ENCODE measurements at regions not wholly inside any gene's neighbourhood (a gene's known extent, or its start where the extent isn't known, plus 50 kb on each side); places are given as distances from the start of the nearest gene placed in this dataset.

- no peak for DNase-seq
Observed at GRCh38 chr13:105572401-105572800, 963.1 kb downstream of the EFNB2 start.

- DNase-seq, result no peak
Observed at GRCh38 chr13:105569816-105570215, 965.6 kb downstream of the EFNB2 start.

DNA sequence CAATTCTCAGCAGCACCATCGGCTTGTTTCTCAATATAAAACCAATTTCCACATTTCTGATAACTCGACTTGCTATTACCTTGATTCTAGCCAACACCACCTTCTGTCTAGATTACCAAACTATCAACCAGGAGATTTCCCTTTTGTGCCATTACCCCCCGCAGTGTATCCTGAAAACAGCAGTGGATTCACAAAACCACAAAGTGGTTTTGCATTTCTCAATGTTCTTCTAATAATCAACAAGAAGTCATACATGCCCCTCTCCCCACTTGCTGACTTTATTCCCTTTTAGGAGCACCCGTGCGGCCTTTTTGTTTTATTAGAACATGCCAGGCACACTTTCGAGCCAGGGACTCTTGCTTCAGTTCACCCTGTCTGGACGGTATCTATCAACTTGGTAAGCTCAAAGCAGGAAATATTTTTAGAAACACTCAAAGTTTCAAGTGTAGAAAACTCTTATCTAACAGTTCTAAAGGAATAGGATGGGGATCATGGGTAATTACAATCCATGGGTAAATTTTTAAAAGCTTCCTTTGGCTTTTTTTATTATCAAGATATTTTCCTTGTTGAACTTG is 967.4 kb downstream of the EFNB2 start:
- DNase-seq, result no peak

DNA sequence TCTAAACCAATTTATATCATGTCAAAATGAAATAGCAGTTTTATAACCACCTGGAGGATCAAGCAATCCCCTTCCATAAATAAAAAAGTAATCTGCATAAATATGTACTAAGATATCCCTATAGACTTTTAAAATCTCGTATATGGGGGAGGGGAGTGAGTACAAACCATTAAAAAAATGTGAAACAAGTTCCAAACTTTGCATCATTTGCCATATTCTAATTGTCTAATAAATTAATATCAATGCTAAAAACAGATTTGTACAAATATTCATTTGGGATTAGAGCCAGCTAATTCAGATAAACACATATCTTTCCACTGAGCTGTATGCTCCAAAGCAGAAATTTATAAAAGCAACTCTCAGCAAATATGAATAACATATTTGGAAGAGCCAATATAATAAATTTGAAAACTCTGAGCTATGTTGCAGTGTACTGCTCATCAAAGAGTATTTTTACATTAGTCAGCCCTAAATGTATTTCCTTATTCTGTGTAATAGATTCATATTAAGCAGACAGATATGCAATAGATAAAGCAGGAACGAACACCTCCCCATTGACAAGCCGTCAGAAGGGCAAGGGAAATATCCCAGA is 970.2 kb downstream of the EFNB2 start:
- no peak for DNase-seq

GRCh38 chr13:105552078-105552477 is 983.4 kb downstream of the EFNB2 start:
- no peak for DNase-seq

GRCh38 chr13:105547851-105548250 is 987.6 kb downstream of the EFNB2 start:
- no peak for DNase-seq

GRCh38 chr13:105545811-105546210 is 989.7 kb downstream of the EFNB2 start:
- DNase-seq, result no peak

DNA sequence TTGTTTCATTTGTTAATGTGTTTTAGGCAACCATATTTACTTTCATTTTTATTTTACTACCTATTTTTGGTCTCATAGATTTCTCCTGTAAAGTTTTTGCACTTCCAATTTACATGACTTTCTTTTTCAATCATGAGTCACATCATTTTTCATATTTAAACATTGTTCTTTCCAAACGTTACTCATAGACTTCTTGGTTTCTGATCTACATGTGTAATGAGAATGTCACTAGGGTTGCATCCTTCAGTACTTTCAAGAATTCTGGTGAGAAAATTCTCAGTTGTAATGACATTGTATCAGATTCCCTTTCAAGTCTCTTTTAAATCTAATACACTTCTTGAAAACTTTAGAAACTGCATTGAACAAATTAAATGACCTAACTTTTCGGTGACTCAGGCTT is 991.7 kb downstream of the EFNB2 start:
- DNase-seq, result no peak

- DNase-seq, result no peak
Observed at GRCh38 chr13:105541565-105541964, 993.9 kb downstream of the EFNB2 start.

GRCh38 chr13:105538346-105538745 is 997.1 kb downstream of the EFNB2 start:
- DNase-seq, result no peak

DNA sequence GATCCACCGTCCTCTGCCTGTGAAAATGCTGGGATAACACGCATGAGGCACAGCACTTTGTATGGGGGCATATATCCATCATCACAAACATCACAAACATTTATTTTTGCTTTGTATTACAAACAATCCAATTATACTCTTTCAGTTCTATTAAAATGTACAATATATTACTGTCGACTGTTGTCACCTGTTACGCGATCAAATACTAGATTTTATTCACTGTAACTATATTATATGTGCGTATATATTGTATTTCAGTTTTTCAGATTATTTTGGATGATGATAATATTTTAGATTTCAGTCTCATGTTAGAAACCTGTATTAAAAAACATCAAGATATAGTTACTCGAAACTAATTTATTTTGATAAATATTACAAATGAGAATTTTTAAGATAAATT is 998.3 kb downstream of the EFNB2 start:
- no peak for DNase-seq

DNA sequence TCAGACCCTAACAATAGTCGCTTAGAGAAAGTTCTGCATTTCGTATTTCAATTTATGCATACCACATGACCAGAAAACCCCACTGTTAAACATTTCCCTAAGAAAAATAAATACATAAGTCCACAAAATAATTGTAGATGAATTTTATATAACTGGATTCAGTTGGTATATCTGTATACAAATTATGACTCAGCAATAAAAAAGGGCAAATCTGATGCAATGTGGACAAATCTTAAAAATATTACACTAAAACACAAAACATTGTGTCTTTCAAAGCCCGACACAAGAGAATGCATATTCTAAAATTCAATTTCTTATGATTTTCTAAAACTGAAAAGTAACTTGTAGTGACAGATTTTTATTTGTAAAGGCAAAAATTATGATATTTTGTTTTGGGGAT is 1005.0 kb downstream of the EFNB2 start:
- no peak for DNase-seq

DNA sequence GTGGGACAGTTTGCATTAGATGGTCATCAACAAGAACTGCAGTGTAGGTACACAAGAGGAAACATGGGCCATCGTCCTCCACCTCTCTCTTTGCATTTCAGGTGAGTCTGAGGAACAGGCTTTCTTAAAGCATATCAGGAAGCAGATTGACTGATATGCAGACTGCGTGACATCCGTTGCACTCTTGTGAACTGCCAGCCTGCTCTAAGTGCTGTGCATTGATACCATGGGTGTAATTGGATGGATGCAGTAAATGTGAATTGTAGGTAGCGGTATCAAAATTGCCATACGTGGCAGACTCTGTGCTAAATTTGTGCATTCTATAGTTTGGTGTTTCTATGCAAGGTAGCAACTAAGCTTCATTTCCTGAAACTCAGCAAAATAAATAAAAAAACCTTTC is 1008.3 kb downstream of the EFNB2 start:
- DNase-seq, result no peak

GRCh38 chr13:105519771-105520170 is 1015.7 kb downstream of the EFNB2 start:
- DNase-seq, result no peak

- DNase-seq, result no peak
Observed at GRCh38 chr13:105518086-105518485, 1017.4 kb downstream of the EFNB2 start.

- DNase-seq, result no peak
Observed at GRCh38 chr13:105514401-105514800, 1021.1 kb downstream of the EFNB2 start.

- DNase-seq, result no peak
Observed at GRCh38 chr13:105513448-105513847, 1022.0 kb downstream of the EFNB2 start.

DNA sequence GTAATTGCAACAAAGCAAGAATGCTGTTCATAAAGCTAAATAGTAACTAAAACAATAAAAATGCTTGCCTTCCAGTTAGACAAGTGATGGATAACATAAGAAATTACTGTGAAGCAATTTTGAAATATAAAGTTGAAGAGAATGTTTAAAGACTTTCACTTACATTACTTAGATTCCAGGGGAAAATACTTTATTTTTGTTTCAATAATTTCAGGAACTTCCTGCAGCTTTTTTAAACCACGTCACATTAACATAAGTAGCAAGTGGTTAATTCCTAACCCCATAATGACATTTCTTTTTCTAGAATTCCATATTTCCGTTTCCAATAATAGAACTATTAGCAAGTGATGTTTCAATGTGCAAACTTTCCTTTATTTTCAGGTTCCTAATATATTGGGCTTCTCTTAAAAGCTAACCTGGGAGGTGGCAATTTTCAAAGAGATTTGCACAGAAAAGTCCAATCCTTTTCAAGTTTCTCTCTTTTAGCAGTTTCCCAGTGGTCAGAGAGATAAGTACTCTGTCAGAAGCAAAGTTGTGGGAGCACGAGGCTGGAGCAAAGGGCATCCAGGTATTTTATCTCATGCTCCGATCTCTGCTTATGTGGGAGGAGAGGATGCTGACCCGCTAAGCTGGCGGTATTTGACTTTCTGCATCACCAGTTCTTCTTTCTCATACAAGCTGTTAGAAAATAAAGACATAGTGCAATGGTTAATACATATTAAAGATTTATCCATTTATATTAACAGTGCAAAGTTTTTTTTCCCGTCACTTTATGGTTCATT is 1025.3 kb downstream of the EFNB2 start:
- DNase-seq, result no peak

DNA sequence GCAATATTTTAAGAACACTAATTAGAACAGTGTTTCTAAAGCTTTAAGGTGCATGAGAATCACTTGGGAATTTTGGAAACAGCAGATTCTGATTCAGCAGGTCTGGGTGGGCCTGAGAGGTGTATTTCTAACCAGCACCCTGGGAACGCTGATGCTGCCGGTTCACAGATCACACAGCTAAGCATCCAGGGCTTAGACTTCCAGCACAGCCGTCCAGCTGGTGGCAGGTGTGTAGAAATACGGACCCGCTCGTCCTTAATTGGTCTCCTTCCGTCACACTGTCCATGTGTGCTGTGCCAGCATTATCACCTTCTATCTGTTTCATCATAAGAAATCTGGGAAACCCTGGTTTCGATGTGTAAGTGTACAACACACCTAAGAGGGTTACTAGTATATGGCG is 1029.0 kb downstream of the EFNB2 start:
- no peak for DNase-seq

- DNase-seq, result no peak
Observed at GRCh38 chr13:105502193-105502592, 1033.3 kb downstream of the EFNB2 start.

GRCh38 chr13:105497597-105497996 is 1037.9 kb downstream of the EFNB2 start:
- no peak for DNase-seq

DNA sequence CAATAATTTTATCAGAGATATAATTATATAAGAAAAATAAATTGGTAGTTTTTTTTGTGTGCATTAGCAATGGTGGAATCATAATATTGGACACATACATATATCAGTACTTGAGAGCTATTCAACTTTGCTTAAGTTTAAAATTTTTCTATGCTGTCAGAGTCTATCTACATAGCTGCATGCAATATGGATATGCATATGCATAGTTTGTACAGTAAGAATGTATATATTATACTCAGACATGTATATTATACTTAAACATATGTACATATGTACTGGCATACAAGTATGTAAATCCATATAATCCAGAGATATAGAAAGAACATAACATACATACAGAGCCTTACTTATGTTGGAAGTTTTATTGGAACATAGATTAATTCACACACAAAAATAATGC is 1043.2 kb downstream of the EFNB2 start:
- DNase-seq, result no peak

DNA sequence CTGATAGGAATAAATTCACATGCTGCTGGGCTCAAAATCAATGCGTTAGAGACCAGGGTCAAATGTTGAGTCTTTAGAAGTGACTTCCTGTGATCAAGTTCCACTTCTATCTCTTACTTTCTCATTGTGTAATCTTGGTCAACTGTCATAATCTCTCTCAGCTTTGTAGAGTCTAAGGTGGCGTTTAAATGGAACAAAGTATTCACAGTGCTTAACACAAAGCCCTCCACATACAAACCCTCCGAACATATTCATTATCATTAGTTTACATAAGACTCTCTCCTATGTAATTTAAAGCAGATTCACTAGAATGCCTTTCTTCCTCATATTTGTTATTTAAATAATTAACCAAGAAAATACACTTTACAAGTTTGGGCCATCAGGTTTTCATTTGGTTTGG is 1044.1 kb downstream of the EFNB2 start:
- DNase-seq, result no peak

GRCh38 chr13:105485081-105485480 is 1050.4 kb downstream of the EFNB2 start:
- DNase-seq, result no peak

Measured in SHP77 treated with DMSO at 0.1 percent for 48 hours (cell line).